Neural cell (in vitro differentiated cells): ENCODE measurements at regions not wholly inside any gene's neighbourhood (a gene's known extent, or its start where the extent isn't known, plus 50 kb on each side); places are given as distances from the start of the nearest gene placed in this dataset.

ENCODE experiments used
- EP300 ChIP-seq: fragments of 450-650 bp; conservative IDR thresholded peaks from 2 replicates; pipeline ENCODE4 v1.6.1; 2014; ENCODE audit warnings: antibody characterized with exemption, mild to moderate bottlenecking, moderate library complexity; ENCODE audit not compliant: poor library complexity, severe bottlenecking
- EZH2 ChIP-seq: fragments of 200-600, 300-800 bp; shearing (Covaris generic), sonication (generic); IDR thresholded peaks from 2 replicates; pipeline ENCODE4 v1.6.1; 2014; ENCODE audit warnings: antibody characterized with exemption, low read length, borderline replicate concordance, mild to moderate bottlenecking; ENCODE audit not compliant: insufficient read depth, poor library complexity, severe bottlenecking
- TF ChIP-seq, protein P1 (sequence below): fragments of 450-650 bp; IDR thresholded peaks from 2 replicates; pipeline ENCODE4 v1.5.1; 2014; ENCODE audit warnings: antibody characterized with exemption, mild to moderate bottlenecking, moderate library complexity; ENCODE audit not compliant: poor library complexity, severe bottlenecking

DNA sequence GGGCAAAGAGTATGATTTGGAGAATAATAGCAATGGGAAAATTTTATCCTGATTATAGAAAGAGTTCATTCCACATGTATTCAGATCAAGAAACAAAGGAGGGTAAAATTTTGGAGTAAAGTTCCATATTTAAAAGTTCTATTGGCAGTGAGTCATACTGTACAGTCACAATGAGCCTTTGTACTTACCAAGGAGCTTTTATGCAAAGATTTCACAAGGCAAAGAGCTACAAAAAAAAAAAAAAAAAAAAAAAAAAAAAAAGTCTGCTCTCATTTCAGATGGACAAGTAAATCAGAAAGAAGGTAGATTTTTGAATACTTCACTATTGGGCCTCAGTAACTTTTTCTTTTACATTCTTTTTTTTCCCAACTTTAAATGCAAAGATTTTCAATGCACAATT lies 1802.2 kb upstream of the PIK3C3 start:
- TF ChIP-seq, protein P1, sequence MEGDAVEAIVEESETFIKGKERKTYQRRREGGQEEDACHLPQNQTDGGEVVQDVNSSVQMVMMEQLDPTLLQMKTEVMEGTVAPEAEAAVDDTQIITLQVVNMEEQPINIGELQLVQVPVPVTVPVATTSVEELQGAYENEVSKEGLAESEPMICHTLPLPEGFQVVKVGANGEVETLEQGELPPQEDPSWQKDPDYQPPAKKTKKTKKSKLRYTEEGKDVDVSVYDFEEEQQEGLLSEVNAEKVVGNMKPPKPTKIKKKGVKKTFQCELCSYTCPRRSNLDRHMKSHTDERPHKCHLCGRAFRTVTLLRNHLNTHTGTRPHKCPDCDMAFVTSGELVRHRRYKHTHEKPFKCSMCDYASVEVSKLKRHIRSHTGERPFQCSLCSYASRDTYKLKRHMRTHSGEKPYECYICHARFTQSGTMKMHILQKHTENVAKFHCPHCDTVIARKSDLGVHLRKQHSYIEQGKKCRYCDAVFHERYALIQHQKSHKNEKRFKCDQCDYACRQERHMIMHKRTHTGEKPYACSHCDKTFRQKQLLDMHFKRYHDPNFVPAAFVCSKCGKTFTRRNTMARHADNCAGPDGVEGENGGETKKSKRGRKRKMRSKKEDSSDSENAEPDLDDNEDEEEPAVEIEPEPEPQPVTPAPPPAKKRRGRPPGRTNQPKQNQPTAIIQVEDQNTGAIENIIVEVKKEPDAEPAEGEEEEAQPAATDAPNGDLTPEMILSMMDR: no peak
- TF ChIP-seq EP300: no peak
- TF ChIP-seq EZH2: no peak
